ENCODE measurements at regions not wholly inside any gene's neighbourhood (a gene's known extent, or its start where the extent isn't known, plus 50 kb on each side); places are given as distances from the start of the nearest gene placed in this dataset.

GRCh38 chr3:163935411-163935810, 1142.9 kb downstream of the SI start:
- TF ChIP-seq, protein P1, sequence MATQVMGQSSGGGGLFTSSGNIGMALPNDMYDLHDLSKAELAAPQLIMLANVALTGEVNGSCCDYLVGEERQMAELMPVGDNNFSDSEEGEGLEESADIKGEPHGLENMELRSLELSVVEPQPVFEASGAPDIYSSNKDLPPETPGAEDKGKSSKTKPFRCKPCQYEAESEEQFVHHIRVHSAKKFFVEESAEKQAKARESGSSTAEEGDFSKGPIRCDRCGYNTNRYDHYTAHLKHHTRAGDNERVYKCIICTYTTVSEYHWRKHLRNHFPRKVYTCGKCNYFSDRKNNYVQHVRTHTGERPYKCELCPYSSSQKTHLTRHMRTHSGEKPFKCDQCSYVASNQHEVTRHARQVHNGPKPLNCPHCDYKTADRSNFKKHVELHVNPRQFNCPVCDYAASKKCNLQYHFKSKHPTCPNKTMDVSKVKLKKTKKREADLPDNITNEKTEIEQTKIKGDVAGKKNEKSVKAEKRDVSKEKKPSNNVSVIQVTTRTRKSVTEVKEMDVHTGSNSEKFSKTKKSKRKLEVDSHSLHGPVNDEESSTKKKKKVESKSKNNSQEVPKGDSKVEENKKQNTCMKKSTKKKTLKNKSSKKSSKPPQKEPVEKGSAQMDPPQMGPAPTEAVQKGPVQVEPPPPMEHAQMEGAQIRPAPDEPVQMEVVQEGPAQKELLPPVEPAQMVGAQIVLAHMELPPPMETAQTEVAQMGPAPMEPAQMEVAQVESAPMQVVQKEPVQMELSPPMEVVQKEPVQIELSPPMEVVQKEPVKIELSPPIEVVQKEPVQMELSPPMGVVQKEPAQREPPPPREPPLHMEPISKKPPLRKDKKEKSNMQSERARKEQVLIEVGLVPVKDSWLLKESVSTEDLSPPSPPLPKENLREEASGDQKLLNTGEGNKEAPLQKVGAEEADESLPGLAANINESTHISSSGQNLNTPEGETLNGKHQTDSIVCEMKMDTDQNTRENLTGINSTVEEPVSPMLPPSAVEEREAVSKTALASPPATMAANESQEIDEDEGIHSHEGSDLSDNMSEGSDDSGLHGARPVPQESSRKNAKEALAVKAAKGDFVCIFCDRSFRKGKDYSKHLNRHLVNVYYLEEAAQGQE (IDR thresholded peaks at IDR 0.05; ENCODE audit: low read depth) = no peak
- TF ChIP-seq TEAD4 (IDR thresholded peaks at IDR 0.05) = no peak

GRCh38 chr3:163929069-163929652, 1149.1 kb downstream of the SI start:
- TF ChIP-seq YY1 (IDR thresholded peaks at IDR 0.05; ENCODE audit: low read depth) = no peak
- TF ChIP-seq USF1 (IDR thresholded peaks at IDR 0.05) = no peak
- no peak for TF ChIP-seq TAF1 (IDR thresholded peaks at IDR 0.05; ENCODE audit: low read depth)
- TF ChIP-seq TCF12 (IDR thresholded peaks at IDR 0.05; ENCODE audit: low read depth) = no peak
- TF ChIP-seq NFIC (IDR thresholded peaks at IDR 0.05) = no peak
- TF ChIP-seq CEBPB (IDR thresholded peaks at IDR 0.05) = no peak
- TF ChIP-seq FOXM1 (IDR thresholded peaks at IDR 0.05; ENCODE audit: borderline replicate concordance, low read depth) = no peak

GRCh38 chr3:163927521-163927920, 1150.8 kb downstream of the SI start:
- TF ChIP-seq RAD21 (IDR thresholded peaks at IDR 0.05; ENCODE audit: low read depth) = no peak
- TF ChIP-seq TEAD4 (IDR thresholded peaks at IDR 0.05) = no peak
- TF ChIP-seq ZBTB7A (IDR thresholded peaks at IDR 0.05; ENCODE audit: low read depth) = no peak
- no peak for TF ChIP-seq EP300 (IDR thresholded peaks at IDR 0.05; ENCODE audit: borderline replicate concordance)
- no peak for TF ChIP-seq CEBPB (IDR thresholded peaks at IDR 0.05)

DNA sequence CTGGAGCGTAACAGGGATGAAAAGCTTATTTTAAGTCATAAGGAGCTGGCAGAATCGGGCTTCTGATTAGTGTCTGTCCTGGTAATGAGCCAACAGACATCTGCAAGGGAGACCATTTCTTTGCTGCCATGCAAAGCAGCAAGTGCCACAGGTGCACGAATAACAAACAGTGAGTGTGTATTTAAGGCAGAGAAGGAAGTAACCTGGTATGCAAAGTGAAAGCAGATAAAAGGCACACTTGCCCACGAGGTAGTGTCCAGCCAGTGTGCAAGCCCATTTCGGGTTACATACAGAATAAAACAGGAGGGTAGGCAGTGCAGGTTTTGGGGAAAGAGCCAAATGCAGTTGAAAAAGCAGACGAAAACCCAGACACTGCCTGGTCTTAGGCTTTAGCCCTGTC, 1153.7 kb downstream of the SI start:
- TF ChIP-seq CREB1 (IDR thresholded peaks at IDR 0.05; ENCODE audit: low read depth) (no peak), TEAD4 (IDR thresholded peaks at IDR 0.05) (no peak), USF1 (IDR thresholded peaks at IDR 0.05) (no peak)
- TF ChIP-seq, protein P2, sequence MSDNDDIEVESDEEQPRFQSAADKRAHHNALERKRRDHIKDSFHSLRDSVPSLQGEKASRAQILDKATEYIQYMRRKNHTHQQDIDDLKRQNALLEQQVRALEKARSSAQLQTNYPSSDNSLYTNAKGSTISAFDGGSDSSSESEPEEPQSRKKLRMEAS (IDR thresholded peaks at IDR 0.05) = no peak
- TF ChIP-seq, protein P1 (IDR thresholded peaks at IDR 0.05; ENCODE audit: low read depth) = no peak

DNA sequence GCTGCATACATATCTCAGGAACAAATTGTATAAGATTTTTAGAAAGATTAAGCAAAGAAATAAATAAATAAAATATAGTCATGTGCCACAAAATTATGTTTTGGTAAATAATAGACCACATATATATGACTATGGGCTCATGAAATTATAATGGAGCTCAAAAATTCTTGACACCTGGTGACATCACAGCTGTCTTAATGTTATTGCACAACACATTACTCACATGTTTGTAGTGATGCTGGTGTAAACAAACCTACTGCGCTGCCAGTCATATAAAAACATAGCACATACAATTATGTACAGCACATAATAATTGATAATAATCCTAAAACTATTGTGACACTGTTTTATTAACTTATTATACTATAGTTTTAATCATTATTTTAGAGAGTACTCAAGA, 1159.1 kb downstream of the SI start:
- TF ChIP-seq, protein P1 (IDR thresholded peaks at IDR 0.05; ENCODE audit: low read depth) = no peak
- TF ChIP-seq USF1 (IDR thresholded peaks at IDR 0.05) (no peak), EGR1 (IDR thresholded peaks at IDR 0.05) (no peak), RAD21 (IDR thresholded peaks at IDR 0.05; ENCODE audit: low read depth) (no peak), CEBPB (IDR thresholded peaks at IDR 0.05) (no peak), YY1 (IDR thresholded peaks at IDR 0.05; ENCODE audit: low read depth) (no peak), FOXM1 (IDR thresholded peaks at IDR 0.05; ENCODE audit: borderline replicate concordance, low read depth) (no peak), CREB1 (IDR thresholded peaks at IDR 0.05; ENCODE audit: low read depth) (no peak), TEAD4 (IDR thresholded peaks at IDR 0.05) (no peak), TCF12 (IDR thresholded peaks at IDR 0.05; ENCODE audit: low read depth) (no peak), ZBTB7A (IDR thresholded peaks at IDR 0.05; ENCODE audit: low read depth) (no peak), TAF1 (IDR thresholded peaks at IDR 0.05; ENCODE audit: low read depth) (no peak), NFIC (IDR thresholded peaks at IDR 0.05) (no peak), EP300 (IDR thresholded peaks at IDR 0.05; ENCODE audit: borderline replicate concordance) (no peak)
- TF ChIP-seq, protein P2 (IDR thresholded peaks at IDR 0.05) = no peak
